ENCODE measurements at regions not wholly inside any gene's neighbourhood (a gene's known extent, or its start where the extent isn't known, plus 50 kb on each side); places are given as distances from the start of the nearest gene placed in this dataset.

- Histone ChIP-seq H3K4me1 (ENCODE audit: control insufficient read depth, low read length) (no peaks in the 10 kb centered on the region), H3K9me2 (replicated peaks; ENCODE audit: control insufficient read depth, low read length) (no peaks in the 10 kb centered on the region), H4K20me1 (ENCODE audit: control insufficient read depth, insufficient read depth, low read depth, low read length) (no peaks in the 10 kb centered on the region), H3K4me2 (ENCODE audit: low read length) (no peak overlapping the region), H3K27me3 (ENCODE audit: control insufficient read depth, low read length) (no peaks in the 10 kb centered on the region), H3F3A (ENCODE audit: control insufficient read depth, insufficient read depth) (no peaks in the 10 kb centered on the region), H3K79me2 (ENCODE audit: control insufficient read depth, low read length) (no peaks in the 10 kb centered on the region), H3K4me3 (ENCODE audit: low read length) (no peak overlapping the region), H3K27ac (ENCODE audit: low read depth, low read length) (no peak overlapping the region), H3K36me3 (ENCODE audit: control insufficient read depth, low read length) (no peaks in the 10 kb centered on the region), H3K9me3 (ENCODE audit: control insufficient read depth, insufficient read depth, low read length) (no peaks in the 10 kb centered on the region)
- TF ChIP-seq, protein P1, sequence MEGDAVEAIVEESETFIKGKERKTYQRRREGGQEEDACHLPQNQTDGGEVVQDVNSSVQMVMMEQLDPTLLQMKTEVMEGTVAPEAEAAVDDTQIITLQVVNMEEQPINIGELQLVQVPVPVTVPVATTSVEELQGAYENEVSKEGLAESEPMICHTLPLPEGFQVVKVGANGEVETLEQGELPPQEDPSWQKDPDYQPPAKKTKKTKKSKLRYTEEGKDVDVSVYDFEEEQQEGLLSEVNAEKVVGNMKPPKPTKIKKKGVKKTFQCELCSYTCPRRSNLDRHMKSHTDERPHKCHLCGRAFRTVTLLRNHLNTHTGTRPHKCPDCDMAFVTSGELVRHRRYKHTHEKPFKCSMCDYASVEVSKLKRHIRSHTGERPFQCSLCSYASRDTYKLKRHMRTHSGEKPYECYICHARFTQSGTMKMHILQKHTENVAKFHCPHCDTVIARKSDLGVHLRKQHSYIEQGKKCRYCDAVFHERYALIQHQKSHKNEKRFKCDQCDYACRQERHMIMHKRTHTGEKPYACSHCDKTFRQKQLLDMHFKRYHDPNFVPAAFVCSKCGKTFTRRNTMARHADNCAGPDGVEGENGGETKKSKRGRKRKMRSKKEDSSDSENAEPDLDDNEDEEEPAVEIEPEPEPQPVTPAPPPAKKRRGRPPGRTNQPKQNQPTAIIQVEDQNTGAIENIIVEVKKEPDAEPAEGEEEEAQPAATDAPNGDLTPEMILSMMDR (IDR thresholded peaks at IDR 0.05; ENCODE audit: low read depth, low read length, poor library complexity, severe bottlenecking) = no peak
- no peak for TF ChIP-seq EZH2phosphoT487 (IDR thresholded peaks at IDR 0.05; ENCODE audit: borderline replicate concordance, low read length)
Measured at GRCh38 chr6:23445157-23445710, 680.8 kb upstream of the NRSN1 start.

- TF ChIP-seq, protein P1 (IDR thresholded peaks at IDR 0.05; ENCODE audit: low read depth, low read length, poor library complexity, severe bottlenecking) = no peak
- TF ChIP-seq EZH2phosphoT487 (IDR thresholded peaks at IDR 0.05; ENCODE audit: borderline replicate concordance, low read length) = no peak
Measured at GRCh38 chr6:23446469-23446967, 679.5 kb upstream of the NRSN1 start.

DNA sequence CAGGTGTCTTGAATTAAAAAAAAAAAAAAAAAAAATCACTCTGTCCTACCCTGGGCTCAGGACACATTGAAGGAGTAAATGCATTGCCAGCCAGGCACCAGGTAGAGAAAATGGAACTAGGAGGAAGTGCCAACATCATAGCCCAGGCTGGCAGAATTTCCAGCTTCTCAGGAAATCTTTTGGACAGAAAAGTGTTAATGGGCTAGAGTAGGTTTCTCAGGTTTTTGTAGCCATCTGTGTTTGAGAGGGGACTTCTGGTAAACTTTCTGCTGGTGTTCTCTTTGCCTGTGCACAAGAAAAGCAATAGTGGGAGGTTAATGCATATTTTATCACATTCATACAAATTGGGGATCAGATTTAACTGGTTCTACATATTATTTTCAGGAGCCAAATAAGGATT is 678.3 kb upstream of the NRSN1 start:
- Histone ChIP-seq H3K4me1 (ENCODE audit: control insufficient read depth, low read length) (no peaks in the 10 kb centered on the region), H3K27me3 (ENCODE audit: control insufficient read depth, low read length) (no peaks in the 10 kb centered on the region), H3K36me3 (ENCODE audit: control insufficient read depth, low read length) (no peaks in the 10 kb centered on the region), H4K20me1 (ENCODE audit: control insufficient read depth, insufficient read depth, low read depth, low read length) (no peaks in the 10 kb centered on the region), H3K9me3 (ENCODE audit: control insufficient read depth, insufficient read depth, low read length) (no peaks in the 10 kb centered on the region), H3F3A (ENCODE audit: control insufficient read depth, insufficient read depth) (no peaks in the 10 kb centered on the region), H3K4me3 (ENCODE audit: low read length) (no peak overlapping the region), H3K4me2 (ENCODE audit: low read length) (no peak overlapping the region), H3K79me2 (ENCODE audit: control insufficient read depth, low read length) (no peaks in the 10 kb centered on the region), H3K9me2 (replicated peaks; ENCODE audit: control insufficient read depth, low read length) (no peaks in the 10 kb centered on the region), H3K27ac (ENCODE audit: low read depth, low read length) (no peak overlapping the region)
- TF ChIP-seq, protein P1 (IDR thresholded peaks at IDR 0.05; ENCODE audit: low read depth, low read length, poor library complexity, severe bottlenecking) = no peak
- no peak for TF ChIP-seq EZH2phosphoT487 (IDR thresholded peaks at IDR 0.05; ENCODE audit: borderline replicate concordance, low read length)

More at GRCh38 chr6:23446469-23446967, 679.5 kb upstream of the NRSN1 start:
- Histone ChIP-seq H3K9me2 (replicated peaks; ENCODE audit: control insufficient read depth, low read length) (no peaks in the 10 kb centered on the region), H3K36me3 (ENCODE audit: control insufficient read depth, low read length) (no peaks in the 10 kb centered on the region), H3K9me3 (ENCODE audit: control insufficient read depth, insufficient read depth, low read length) (no peaks in the 10 kb centered on the region), H3F3A (ENCODE audit: control insufficient read depth, insufficient read depth) (no peaks in the 10 kb centered on the region), H3K27me3 (ENCODE audit: control insufficient read depth, low read length) (no peaks in the 10 kb centered on the region), H3K4me2 (ENCODE audit: low read length) (no peak overlapping the region), H3K4me1 (ENCODE audit: control insufficient read depth, low read length) (no peaks in the 10 kb centered on the region), H3K79me2 (ENCODE audit: control insufficient read depth, low read length) (no peaks in the 10 kb centered on the region), H3K4me3 (ENCODE audit: low read length) (no peak overlapping the region), H4K20me1 (ENCODE audit: control insufficient read depth, insufficient read depth, low read depth, low read length) (no peaks in the 10 kb centered on the region), H3K27ac (ENCODE audit: low read depth, low read length) (no peak overlapping the region)

Data from DOHH2 (cell line).